GM19463 (cell line): ENCODE measurements at regions not wholly inside any gene's neighbourhood (a gene's known extent, or its start where the extent isn't known, plus 50 kb on each side); places are given as distances from the start of the nearest gene placed in this dataset.

Experiments
- ATAC-seq: cut with Tn5 transposase; IDR thresholded peaks from one replicate; pipeline ENCODE4 v1.9.1; 2021; ENCODE audit warnings: mild to moderate bottlenecking, moderate library complexity; ENCODE audit not compliant: unreplicated experiment

- no peak for ATAC-seq
Observed at GRCh38 chr1:194233069-194233468, 1046.7 kb upstream of the B3GALT2 start.

DNA sequence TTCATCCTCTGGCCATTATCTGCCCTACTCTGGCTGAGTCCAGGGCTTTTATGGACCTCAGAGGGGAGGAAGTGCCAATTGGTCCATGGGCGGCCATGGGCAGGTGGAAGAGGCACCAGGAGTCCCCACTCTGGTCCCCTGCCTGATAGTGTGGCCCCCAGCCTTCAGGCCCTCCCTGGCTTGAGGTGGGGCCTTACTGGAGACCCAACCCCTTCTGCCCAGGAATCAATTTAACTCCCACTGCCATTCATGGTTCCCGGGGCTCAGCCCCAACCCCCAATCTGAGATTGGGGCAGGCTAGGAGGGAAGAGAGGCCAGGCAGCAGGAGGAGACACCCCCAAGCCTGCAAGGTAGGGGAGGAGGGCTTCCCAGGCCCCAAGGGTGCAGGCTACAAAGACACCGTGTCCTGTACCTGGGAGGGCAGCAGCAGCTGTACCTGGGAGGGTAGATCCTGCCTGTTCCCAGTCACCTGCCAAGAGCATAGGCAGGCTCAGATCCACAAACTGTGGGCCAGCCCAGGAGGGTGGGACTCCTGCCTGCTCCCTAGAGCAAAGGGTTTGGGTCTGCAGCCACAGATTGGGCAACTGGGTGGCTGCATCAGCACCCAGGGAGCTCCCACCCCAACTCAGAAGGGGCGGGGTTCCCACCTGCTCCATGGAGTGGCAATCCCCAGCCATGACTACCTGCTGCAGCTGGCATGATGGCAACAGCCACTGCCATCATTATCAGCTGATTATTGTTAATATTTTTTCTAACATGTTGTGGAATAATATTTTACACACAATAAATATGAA lies 1044.1 kb upstream of the B3GALT2 start:
- no peak for ATAC-seq

GRCh38 chr1:194228427-194228826 lies 1042.0 kb upstream of the B3GALT2 start:
- ATAC-seq: no peak

DNA sequence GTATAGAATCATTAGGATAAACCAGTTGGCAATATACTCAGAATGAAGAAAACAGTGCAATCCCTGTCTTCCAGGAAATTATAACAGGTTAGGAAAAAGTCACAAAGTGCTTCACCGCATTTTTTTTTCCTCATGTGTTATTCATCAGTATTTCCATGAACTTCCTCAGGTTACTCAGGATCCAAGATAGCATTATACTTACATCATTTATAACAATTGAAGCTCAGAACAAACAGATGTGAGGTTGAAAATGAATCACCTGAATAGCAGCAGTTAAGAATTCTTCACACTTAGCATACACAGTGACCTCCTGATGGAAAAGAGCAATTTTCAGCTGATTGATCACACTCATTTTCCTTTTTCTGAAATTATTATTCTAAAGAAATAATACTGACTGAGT lies 1040.7 kb upstream of the B3GALT2 start:
- ATAC-seq: no peak

GRCh38 chr1:194225821-194226220 lies 1039.4 kb upstream of the B3GALT2 start:
- peak; percentile 95 for ATAC-seq

- ATAC-seq: no peak
Observed at GRCh38 chr1:194223596-194223995, 1037.2 kb upstream of the B3GALT2 start.

DNA sequence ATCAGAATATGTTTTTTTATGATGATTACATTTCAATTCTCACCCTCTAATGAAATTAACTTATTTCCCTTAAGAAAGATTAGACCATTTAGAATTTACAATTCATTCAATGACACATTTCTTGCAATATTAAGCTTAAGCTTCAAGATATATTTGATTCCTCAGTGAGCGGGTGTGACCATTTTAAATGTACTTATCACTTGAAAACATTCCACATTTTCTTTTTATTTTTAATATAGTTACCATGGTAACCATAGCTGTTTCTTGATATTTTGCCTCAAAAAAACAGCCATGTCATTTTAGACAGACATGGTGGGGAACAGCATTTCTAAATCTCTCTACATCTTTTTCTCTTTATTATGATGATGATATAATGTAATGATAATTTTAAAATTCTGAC lies 1029.0 kb upstream of the B3GALT2 start:
- ATAC-seq: no peak

DNA sequence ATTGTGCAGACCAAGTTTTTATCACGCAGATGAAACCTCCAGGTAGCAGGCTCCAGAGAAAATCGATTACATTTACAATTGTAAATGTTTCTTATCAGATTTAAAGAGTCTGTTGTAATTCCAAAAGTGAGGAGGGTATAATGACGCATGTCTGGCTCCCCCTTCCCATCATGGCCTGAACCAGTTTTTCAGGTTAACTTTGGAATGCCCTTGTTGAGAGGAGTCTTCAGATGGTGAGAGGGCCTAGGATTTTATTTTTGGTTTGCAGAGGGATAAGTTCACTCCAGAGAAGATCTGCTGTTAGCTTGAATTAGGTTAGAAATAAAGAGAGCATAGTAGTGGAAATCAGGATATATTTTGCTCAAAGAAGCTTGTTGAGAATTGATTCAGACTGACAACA lies 1028.3 kb upstream of the B3GALT2 start:
- ATAC-seq: no peak

- ATAC-seq: no peak
Observed at GRCh38 chr1:194209920-194210319, 1023.5 kb upstream of the B3GALT2 start.

- no peak for ATAC-seq
Observed at GRCh38 chr1:194208674-194209073, 1022.3 kb upstream of the B3GALT2 start.

DNA sequence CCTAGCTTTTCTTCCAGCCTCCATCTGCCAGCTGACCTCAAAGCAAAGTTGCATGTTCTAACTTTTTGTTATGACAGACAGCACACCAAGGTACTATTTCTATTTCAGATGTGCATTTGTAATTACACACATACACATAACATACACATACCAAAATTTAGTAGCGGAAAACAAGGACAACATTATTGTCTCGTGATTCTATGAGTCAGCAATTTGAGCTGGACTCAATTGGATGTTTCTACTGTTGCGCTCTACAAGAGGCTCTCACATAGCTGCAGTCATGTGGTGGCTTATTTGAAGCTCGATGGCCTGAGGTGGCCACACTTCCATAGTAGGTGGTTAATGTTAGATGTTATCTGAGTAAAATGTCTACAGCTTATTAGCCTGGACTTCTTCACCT lies 1010.1 kb upstream of the B3GALT2 start:
- ATAC-seq: no peak

- no peak for ATAC-seq
Observed at GRCh38 chr1:194194724-194195123, 1008.3 kb upstream of the B3GALT2 start.

DNA sequence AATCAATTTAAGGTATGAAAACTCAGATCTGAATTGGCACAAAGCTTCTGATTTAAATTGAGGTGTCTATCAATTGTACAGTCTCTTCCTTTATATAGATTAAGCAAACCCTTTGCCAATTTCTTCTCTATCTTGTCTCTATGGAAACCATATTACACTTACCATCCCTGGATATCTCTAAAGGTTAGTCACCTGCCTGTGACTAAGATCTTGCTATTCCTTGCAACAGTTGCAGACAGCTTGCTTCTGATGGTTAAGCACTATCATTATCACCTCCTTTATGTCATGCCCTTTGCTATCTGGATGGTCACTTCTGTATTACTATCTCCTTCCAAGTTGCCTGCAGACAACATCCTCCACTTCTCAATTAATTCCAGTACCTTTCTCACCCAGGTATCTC lies 998.6 kb upstream of the B3GALT2 start:
- no peak for ATAC-seq

DNA sequence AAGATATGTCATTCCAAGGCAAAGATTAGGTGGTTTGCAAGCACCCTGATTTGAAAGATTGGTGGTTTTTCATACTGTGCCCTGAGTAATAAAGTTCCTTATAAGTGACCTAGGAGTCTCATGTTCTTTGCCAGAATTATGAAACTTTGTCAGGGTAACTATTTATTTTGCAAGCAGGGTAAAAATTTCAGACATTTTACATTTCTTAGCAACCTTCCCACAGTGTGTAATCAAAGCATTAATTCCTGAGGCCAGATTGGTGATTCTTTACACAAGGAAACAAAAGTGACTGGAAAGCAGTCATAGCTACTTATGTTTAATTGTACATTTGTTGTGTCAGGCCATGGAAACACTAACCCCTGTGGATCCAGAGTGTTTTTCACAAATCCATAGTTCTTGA lies 998.0 kb upstream of the B3GALT2 start:
- no peak for ATAC-seq

DNA sequence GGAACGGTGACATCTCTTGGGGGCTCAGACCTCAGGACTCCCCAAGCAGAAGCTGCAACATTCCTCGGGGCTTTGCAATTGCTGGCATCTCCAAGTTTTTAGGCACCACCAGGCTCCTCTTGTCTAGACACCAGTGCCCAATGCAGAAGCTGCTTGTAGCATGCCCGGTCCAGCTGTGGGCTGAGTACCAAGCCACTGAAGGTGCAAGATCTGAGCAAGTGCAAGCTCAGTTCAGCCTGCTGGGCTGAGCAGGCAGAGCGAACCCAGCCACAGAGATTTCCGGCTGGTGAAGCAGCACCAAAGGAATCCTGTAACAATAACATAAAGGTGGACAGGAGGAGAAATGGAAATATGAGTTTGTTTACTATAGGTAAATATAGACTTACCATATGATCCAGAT lies 995.4 kb upstream of the B3GALT2 start:
- ATAC-seq: no peak

GRCh38 chr1:194176212-194176611 lies 989.8 kb upstream of the B3GALT2 start:
- no peak for ATAC-seq

GRCh38 chr1:194175251-194175650 lies 988.8 kb upstream of the B3GALT2 start:
- no peak for ATAC-seq

- no peak for ATAC-seq
Observed at GRCh38 chr1:194174528-194174927, 988.1 kb upstream of the B3GALT2 start.

- no peak for ATAC-seq
Observed at GRCh38 chr1:194171596-194171995, 985.2 kb upstream of the B3GALT2 start.

- ATAC-seq: no peak
Observed at GRCh38 chr1:194167956-194168640, 981.7 kb upstream of the B3GALT2 start.

DNA sequence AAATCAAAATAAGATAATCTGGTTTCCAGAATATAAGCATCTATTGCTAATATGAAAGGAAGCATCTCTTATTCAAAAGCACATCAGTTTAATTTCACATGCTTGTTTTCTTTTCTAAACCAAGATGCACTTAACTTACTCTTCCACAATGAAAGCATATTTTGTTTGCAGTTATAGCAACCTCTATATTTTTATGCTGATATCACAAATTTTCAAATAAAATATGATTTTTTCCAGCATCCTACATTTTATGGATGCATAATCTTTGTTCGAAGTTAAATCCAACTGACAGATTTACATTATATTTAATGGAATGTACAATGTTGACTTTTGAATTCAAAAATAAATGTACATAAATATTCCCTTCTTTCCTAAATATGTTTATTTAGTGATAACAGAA lies 978.3 kb upstream of the B3GALT2 start:
- no peak for ATAC-seq

GRCh38 chr1:194161591-194161990 lies 975.2 kb upstream of the B3GALT2 start:
- ATAC-seq: no peak

DNA sequence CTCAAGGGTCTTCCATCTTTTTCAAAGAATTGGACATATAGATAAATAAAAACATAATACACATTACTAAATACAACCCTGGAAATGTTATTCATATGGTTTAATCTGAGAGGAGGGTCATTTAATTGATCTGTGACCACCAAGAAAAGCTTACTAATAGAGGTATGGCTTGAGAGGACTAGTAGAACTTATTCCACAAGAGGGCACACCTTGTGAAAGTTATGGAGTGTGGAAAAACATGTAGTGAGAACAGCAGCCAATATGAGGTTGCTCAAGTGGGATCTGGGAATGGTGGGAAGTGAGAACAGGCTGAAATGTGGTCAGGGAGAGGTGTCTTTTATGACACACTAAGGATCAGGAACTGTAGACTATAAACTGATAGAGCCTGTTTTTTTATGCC lies 973.5 kb upstream of the B3GALT2 start:
- no peak for ATAC-seq
